Pulmonary artery endothelial cell (primary cell): ENCODE measurements at regions not wholly inside any gene's neighbourhood (a gene's known extent, or its start where the extent isn't known, plus 50 kb on each side); places are given as distances from the start of the nearest gene placed in this dataset.
"Not testable (repeated sequence)": the region's sequence is repeated elsewhere in the genome, so short reads cannot be mapped to it uniquely, and the experiment has no call there.

Source experiments
- DNase-seq: peaks from one replicate; pipeline ENCODE4 v3.0.0-alpha.2; 2011; ENCODE audit warnings: low read depth, low spot score

- DNase-seq: no peak
Observed at GRCh38 chr4:134727696-134728095, 526.1 kb upstream of the PABPC4L start.

GRCh38 chr4:134722306-134722705 is 520.7 kb upstream of the PABPC4L start:
- DNase-seq: no peak

- no peak for DNase-seq
Observed at GRCh38 chr4:134720030-134720429, 518.4 kb upstream of the PABPC4L start.

GRCh38 chr4:134708616-134709015 is 507.0 kb upstream of the PABPC4L start:
- no peak for DNase-seq

- no peak for DNase-seq
Observed at GRCh38 chr4:134708026-134708425, 506.4 kb upstream of the PABPC4L start.

GRCh38 chr4:134702374-134702773 is 500.8 kb upstream of the PABPC4L start:
- DNase-seq: no peak

GRCh38 chr4:134700251-134700650 is 498.7 kb upstream of the PABPC4L start:
- no peak for DNase-seq

GRCh38 chr4:134698831-134699230 is 497.2 kb upstream of the PABPC4L start:
- not testable (repeated sequence) for DNase-seq

GRCh38 chr4:134695433-134695832 is 493.8 kb upstream of the PABPC4L start:
- no peak for DNase-seq

- no peak for DNase-seq
Observed at GRCh38 chr4:134691915-134692314, 490.3 kb upstream of the PABPC4L start.

GRCh38 chr4:134687646-134688628 is 486.3 kb upstream of the PABPC4L start:
- no peak for DNase-seq

GRCh38 chr4:134677209-134677814 is 475.7 kb upstream of the PABPC4L start:
- DNase-seq: no peak

GRCh38 chr4:134668237-134668636 is 466.6 kb upstream of the PABPC4L start:
- no peak for DNase-seq

- DNase-seq: no peak
Observed at GRCh38 chr4:134666640-134667039, 465.1 kb upstream of the PABPC4L start.

GRCh38 chr4:134665429-134665828 is 463.8 kb upstream of the PABPC4L start:
- no peak for DNase-seq

GRCh38 chr4:134663742-134664141 is 462.2 kb upstream of the PABPC4L start:
- no peak for DNase-seq

GRCh38 chr4:134650461-134650860 is 448.9 kb upstream of the PABPC4L start:
- no peak for DNase-seq

- DNase-seq: no peak
Observed at GRCh38 chr4:134645778-134646177, 444.2 kb upstream of the PABPC4L start.

- DNase-seq: no peak
Observed at GRCh38 chr4:134636338-134637051, 434.9 kb upstream of the PABPC4L start.

GRCh38 chr4:134634301-134634700 is 432.7 kb upstream of the PABPC4L start:
- no peak for DNase-seq

GRCh38 chr4:134632056-134632455 is 430.5 kb upstream of the PABPC4L start:
- DNase-seq: no peak

- DNase-seq: no peak
Observed at GRCh38 chr4:134628066-134628465, 426.5 kb upstream of the PABPC4L start.
